Medulla oblongata (tissue), 1 donor: ENCODE measurements at regions not wholly inside any gene's neighbourhood (a gene's known extent, or its start where the extent isn't known, plus 50 kb on each side); places are given as distances from the start of the nearest gene placed in this dataset.
"Not testable (repeated sequence)": the region's sequence is repeated elsewhere in the genome, so short reads cannot be mapped to it uniquely, and the experiment has no call there.

ENCODE experiments used
- DNase-seq: peaks from one replicate; pipeline ENCODE4 v3.0.0-alpha.2; 2015; ENCODE audit errors: extremely low spot score

GRCh38 chr2:83058683-83059082 lies 1400.4 kb downstream of the SUCLG1 start:
- no peak for DNase-seq

- no peak for DNase-seq
These were observed 1403.6 kb downstream of the SUCLG1 start for GRCh38 chr2:83055376-83056010.

- DNase-seq, result no peak
These were observed 1404.3 kb downstream of the SUCLG1 start for GRCh38 chr2:83054751-83055150.

- DNase-seq, result no peak
These were observed 1407.4 kb downstream of the SUCLG1 start for GRCh38 chr2:83051538-83052170.

GRCh38 chr2:83042053-83042452 lies 1417.0 kb downstream of the SUCLG1 start:
- DNase-seq, result no peak

GRCh38 chr2:83022631-83023210 lies 1436.4 kb downstream of the SUCLG1 start:
- no peak for DNase-seq

- no peak for DNase-seq
These were observed 1441.6 kb downstream of the SUCLG1 start for GRCh38 chr2:83017366-83018090.

- DNase-seq, result no peak
These were observed 1442.6 kb downstream of the SUCLG1 start for GRCh38 chr2:83016343-83017110.

GRCh38 chr2:83015900-83016299 lies 1443.2 kb downstream of the SUCLG1 start:
- no peak for DNase-seq

GRCh38 chr2:83015035-83015715 lies 1443.9 kb downstream of the SUCLG1 start:
- no peak for DNase-seq

- DNase-seq, result no peak
These were observed 1444.6 kb downstream of the SUCLG1 start for GRCh38 chr2:83014462-83014861.

- DNase-seq, result no peak
These were observed 1452.1 kb downstream of the SUCLG1 start for GRCh38 chr2:83006961-83007360.

- no peak for DNase-seq
These were observed 1455.5 kb downstream of the SUCLG1 start for GRCh38 chr2:83003555-83003954.

- DNase-seq, result no peak
These were observed 1456.4 kb downstream of the SUCLG1 start for GRCh38 chr2:83002706-83003105.

- no peak for DNase-seq
These were observed 1460.3 kb downstream of the SUCLG1 start for GRCh38 chr2:82998781-82999180.

GRCh38 chr2:82996217-82996616 lies 1462.9 kb downstream of the SUCLG1 start:
- DNase-seq, result no peak

- no peak for DNase-seq
These were observed 1464.9 kb downstream of the SUCLG1 start for GRCh38 chr2:82994151-82994550.

GRCh38 chr2:82993609-82994008 lies 1465.5 kb downstream of the SUCLG1 start:
- DNase-seq, result no peak

GRCh38 chr2:82992968-82993367 lies 1466.1 kb downstream of the SUCLG1 start:
- no peak for DNase-seq

- DNase-seq, result not testable (repeated sequence)
These were observed 1471.4 kb downstream of the SUCLG1 start for GRCh38 chr2:82987706-82988105.

GRCh38 chr2:82986899-82987298 lies 1472.2 kb downstream of the SUCLG1 start:
- DNase-seq, result no peak
